B cell (primary cell): ENCODE measurements at regions not wholly inside any gene's neighbourhood (a gene's known extent, or its start where the extent isn't known, plus 50 kb on each side); places are given as distances from the start of the nearest gene placed in this dataset.

Experiments
- CTCF ChIP-seq: fragments of 200-600 bp; IDR thresholded peaks from one replicate; pipeline ENCODE4 v1.8.0; 2022; ENCODE audit warnings: antibody characterized with exemption, mild to moderate bottlenecking
- EZH2 ChIP-seq: IDR thresholded peaks from 2 replicates; pipeline ENCODE4 v1.6.1; 2012; ENCODE audit warnings: borderline replicate concordance, low read depth, mild to moderate bottlenecking, moderate library complexity, low read length; ENCODE audit not compliant: insufficient read depth, poor library complexity, severe bottlenecking

- TF ChIP-seq CTCF: no peak
- TF ChIP-seq EZH2: no peak
These were observed 178.6 kb upstream of the EXOC2 start for GRCh38 chr6:871503-871902.
